Naive B cell (primary cell): ENCODE measurements at regions not wholly inside any gene's neighbourhood (a gene's known extent, or its start where the extent isn't known, plus 50 kb on each side); places are given as distances from the start of the nearest gene placed in this dataset.

ENCODE experiments used
- ATAC-seq, 2 donors: fragments of 150-1000 bp; cut with Tn5 transposase; 2 replicates each; pipeline ENCODE4 v1.10.0; 2021; ENCODE audit warnings: low read depth in 2 of 2, mild to moderate bottlenecking in 2 of 2, moderate library complexity in 2 of 2
- DNase-seq: peaks from one replicate; pipeline ENCODE4 v3.0.0; 2022
- H3K27ac Mint-ChIP-seq, 6 donors: one replicate each; pipeline ENCODE4 v1.8.0; 2020 to 2022; ENCODE audit warnings: mild to moderate bottlenecking in 6 of 6, mixed read lengths in 6 of 6, moderate library complexity in 5 of 6, inconsistent platforms in 2 of 6
- H3K27me3 Mint-ChIP-seq, 3 donors: one replicate each; pipeline ENCODE4 v1.8.0; 2021 to 2022; ENCODE audit warnings: mixed read lengths in 3 of 3, mild to moderate bottlenecking in 1 of 3
- H3K36me3 Mint-ChIP-seq, 2 donors: one replicate each; pipeline ENCODE4 v1.8.0; 2020 to 2022; ENCODE audit warnings: mixed read lengths in 2 of 2, inconsistent platforms in 1 of 2, mild to moderate bottlenecking in 1 of 2
- H3K4me1 Mint-ChIP-seq, 3 donors: one replicate each; pipeline ENCODE4 v1.8.0; 2020 to 2022; ENCODE audit warnings: mixed read lengths in 3 of 3, inconsistent platforms in 1 of 3, mild to moderate bottlenecking in 1 of 3, moderate library complexity in 1 of 3
- H3K4me3 Mint-ChIP-seq, 8 donors: one replicate each; pipeline ENCODE4 v1.8.0; 2020 to 2022; ENCODE audit warnings: mild to moderate bottlenecking in 8 of 8, mixed read lengths in 8 of 8, moderate library complexity in 8 of 8, inconsistent platforms in 2 of 8
- H3K9me3 Mint-ChIP-seq, 7 donors: one replicate each; pipeline ENCODE4 v1.8.0; 2020 to 2022; ENCODE audit warnings: mixed read lengths in 7 of 7, mild to moderate bottlenecking in 5 of 7, inconsistent platforms in 2 of 7, moderate library complexity in 1 of 7

DNA sequence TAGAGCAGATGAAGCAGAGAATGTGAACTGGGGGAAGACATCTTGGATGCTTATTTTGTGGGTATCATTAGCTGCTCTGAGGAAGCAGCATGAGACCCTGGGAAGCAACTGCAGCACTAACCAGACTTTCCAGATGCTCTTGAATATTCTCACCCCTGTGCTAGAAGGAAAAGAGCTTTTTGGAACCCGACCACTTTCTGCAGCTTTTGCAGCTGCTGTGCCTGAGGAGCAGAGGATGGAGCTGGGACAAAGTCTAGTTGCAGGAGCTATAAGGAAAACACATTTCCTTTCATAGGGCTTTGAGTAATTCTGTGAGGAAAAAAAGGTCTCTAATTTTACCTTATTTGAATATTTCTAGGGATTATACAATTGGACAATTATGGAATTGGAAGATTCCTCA, 369.7 kb downstream of the CD109 start:
- H3K36me3 Mint-ChIP-seq: no peaks in the 10 kb centered on the region
- ATAC-seq (no peak), DNase-seq (no peak)
- no peak overlapping the region for H3K27ac Mint-ChIP-seq
- H3K4me1 Mint-ChIP-seq: no peaks in the 10 kb centered on the region
- H3K27me3 Mint-ChIP-seq: peaks cover 0 to 8% (median 0%) of the 10 kb centered on the region in 3 donors
- H3K4me3 Mint-ChIP-seq: no peak overlapping the region
- peaks cover 0 to 7% (median 0%) of the 10 kb centered on the region in 7 donors for H3K9me3 Mint-ChIP-seq

DNA sequence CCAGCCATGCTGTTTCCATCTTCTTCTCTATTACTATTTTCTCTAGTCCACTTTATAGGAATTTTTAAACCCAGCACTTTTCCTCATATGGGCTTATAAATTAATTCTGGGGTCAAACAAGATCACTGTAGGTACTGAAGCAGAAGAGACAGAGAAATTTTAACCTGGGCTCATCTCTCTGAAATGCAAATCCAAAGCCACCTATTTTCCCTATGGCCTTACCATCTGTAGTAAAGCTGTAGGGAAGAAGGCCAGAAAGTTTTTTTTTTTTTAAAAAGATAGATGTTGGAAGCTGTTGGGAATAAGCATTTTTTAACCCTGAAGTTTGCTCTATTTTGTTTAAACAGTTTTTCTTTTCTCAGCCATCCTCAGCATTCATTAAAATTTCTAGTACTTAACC, 367.4 kb downstream of the CD109 start:
- no peak overlapping the region for H3K4me3 Mint-ChIP-seq
- H3K27ac Mint-ChIP-seq: peak overlapping the region in 1 of 6 donors; percentile 27
- peaks cover 0 to 8% (median 0%) of the 10 kb centered on the region in 3 donors for H3K27me3 Mint-ChIP-seq
- H3K4me1 Mint-ChIP-seq: no peaks in the 10 kb centered on the region
- no peaks in the 10 kb centered on the region for H3K36me3 Mint-ChIP-seq
- ATAC-seq (no peak), DNase-seq (no peak)
- peaks cover 0 to 10% (median 4%) of the 10 kb centered on the region in 7 donors for H3K9me3 Mint-ChIP-seq

DNA sequence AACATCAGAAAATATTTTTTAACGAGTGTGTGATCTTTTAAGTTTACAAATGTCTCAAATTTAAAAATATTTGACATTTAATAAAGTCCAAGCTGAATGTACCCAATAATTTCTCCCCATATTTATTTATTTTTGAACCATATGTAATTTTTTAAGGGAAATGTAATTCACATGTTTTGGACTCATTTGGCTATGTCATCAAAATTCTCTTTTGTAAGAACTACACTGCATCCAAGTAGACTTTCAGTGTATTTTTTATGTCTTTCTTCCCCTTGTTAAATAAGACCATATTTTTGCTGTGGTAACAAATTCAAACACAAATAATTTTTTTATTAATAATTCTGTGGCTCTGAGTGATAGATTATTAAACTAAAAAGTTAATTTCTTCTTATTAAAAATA, 365.2 kb downstream of the CD109 start:
- no peak for DNase-seq
- Mint-ChIP-seq H3K4me1 (no peaks in the 10 kb centered on the region), H3K36me3 (no peaks in the 10 kb centered on the region), H3K9me3 (peaks cover 0 to 6% (median 0%) of the 10 kb centered on the region in 7 donors), H3K27ac (no peak overlapping the region), H3K27me3 (no peaks in the 10 kb centered on the region), H3K4me3 (no peak overlapping the region)
- ATAC-seq: no peak

DNA sequence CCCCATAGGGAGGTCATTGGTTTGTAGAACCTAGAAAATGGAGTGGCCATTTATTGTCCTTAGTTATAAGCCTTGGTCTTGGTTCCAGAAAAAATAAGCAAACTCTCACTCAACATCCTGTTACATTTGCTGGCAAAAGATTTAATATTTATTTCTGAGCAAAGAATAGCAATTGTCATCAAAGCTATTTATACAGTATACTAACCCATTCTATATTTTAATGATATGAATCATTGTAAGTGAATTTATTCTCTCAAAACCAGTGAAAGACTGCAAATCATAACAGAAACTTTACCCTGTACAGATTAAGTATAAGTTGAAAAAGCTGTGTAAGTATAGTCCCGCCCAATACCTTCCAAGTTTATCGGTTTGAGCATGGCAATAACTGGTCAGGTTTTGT, 364.4 kb downstream of the CD109 start:
- H3K4me3 Mint-ChIP-seq: no peak overlapping the region
- H3K4me1 Mint-ChIP-seq: no peaks in the 10 kb centered on the region
- no peak overlapping the region for H3K27ac Mint-ChIP-seq
- DNase-seq: no peak
- no peak for ATAC-seq
- H3K36me3 Mint-ChIP-seq: no peaks in the 10 kb centered on the region
- peaks cover 0 to 6% (median 0%) of the 10 kb centered on the region in 7 donors for H3K9me3 Mint-ChIP-seq
- H3K27me3 Mint-ChIP-seq: no peaks in the 10 kb centered on the region

DNA sequence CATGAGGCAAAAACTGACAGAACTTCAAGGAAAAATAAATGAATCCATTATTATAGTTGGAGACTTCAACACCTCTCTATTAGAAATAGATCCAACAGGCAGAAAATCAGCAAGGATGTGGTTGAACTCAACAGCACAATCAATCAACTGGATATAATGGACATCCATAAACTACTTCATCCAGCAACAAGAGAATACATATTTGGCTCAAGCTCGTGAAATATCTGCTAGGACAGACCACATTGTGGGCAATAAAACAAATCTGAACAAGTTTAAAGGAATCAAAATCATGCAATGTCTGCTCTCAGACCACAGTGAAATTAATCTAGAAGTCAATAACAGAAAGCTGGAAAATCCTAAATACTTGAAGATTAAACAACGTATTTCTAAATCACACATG, 362.6 kb downstream of the CD109 start:
- H3K27ac Mint-ChIP-seq: no peak overlapping the region
- H3K27me3 Mint-ChIP-seq: no peaks in the 10 kb centered on the region
- H3K36me3 Mint-ChIP-seq: no peaks in the 10 kb centered on the region
- H3K4me3 Mint-ChIP-seq: no peak overlapping the region
- H3K9me3 Mint-ChIP-seq: peaks cover 0 to 6% (median 0%) of the 10 kb centered on the region in 7 donors
- no peak for ATAC-seq
- no peak for DNase-seq
- no peaks in the 10 kb centered on the region for H3K4me1 Mint-ChIP-seq

DNA sequence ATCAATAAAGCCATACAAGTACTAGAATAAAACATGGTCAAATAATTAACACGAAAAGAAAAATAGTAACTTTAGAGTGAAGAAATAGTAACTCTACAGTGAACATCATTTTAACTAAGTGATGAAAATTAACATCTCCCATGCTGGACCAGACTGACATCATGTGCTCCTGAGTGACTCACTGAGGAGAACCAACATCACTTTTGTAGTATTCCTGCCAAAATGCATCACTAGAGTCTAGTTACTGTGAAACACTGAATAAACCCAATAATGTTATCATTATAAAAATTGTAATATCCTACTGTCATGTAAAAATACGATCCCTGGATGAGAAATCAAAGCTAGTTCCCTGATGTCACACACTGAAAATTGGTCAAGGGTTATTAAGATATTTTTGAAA, 361.3 kb downstream of the CD109 start:
- DNase-seq: no peak
- peaks cover 0 to 6% (median 0%) of the 10 kb centered on the region in 7 donors for H3K9me3 Mint-ChIP-seq
- no peaks in the 10 kb centered on the region for H3K36me3 Mint-ChIP-seq
- no peak overlapping the region for H3K27ac Mint-ChIP-seq
- H3K4me3 Mint-ChIP-seq: no peak overlapping the region
- no peaks in the 10 kb centered on the region for H3K4me1 Mint-ChIP-seq
- no peak for ATAC-seq
- H3K27me3 Mint-ChIP-seq: no peaks in the 10 kb centered on the region

DNA sequence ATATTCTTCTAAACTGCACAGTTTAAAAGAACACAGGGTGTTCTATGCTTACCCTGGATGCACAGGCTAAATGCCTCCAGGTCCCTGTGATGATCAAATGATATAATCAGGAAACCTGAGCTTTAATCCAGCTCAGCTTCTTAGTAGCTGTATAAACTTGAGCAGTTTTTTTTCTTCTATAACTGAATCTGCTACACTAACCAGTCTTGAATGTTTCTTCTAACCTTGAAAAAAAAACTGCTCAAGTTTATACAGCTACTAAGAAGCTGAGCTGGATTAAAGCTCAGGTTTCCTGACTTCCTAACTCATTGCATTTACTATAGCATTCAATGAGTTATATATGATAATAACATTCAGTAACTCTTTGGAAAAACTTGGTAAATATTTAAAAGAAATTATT, 358.2 kb downstream of the CD109 start:
- DNase-seq (no peak), ATAC-seq (no peak)
- H3K36me3 Mint-ChIP-seq: no peaks in the 10 kb centered on the region
- H3K4me3 Mint-ChIP-seq: no peak overlapping the region
- no peak overlapping the region for H3K27ac Mint-ChIP-seq
- H3K4me1 Mint-ChIP-seq: no peaks in the 10 kb centered on the region
- peaks cover 0 to 4% (median 0%) of the 10 kb centered on the region in 7 donors for H3K9me3 Mint-ChIP-seq
- H3K27me3 Mint-ChIP-seq: peaks cover 0 to 3% (median 0%) of the 10 kb centered on the region in 3 donors

DNA sequence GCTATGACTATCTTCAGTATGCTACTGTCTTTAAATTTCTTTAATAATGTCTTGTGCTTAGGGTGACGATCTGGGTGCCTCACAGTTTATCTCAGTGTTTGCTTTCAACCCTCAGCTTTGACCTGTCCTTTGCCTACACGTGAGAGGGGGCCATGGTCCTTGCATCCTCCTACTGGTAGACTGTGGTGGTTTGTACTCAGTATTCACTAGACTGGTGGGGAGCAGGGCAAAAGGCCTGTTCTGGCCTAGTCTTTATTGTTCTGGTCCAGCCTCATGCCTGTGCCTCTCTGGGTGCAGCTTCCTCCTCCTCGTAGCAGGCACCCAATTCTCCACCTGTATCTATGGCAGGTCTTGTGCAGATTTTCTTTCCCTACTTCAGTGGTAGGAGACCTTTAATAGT, 354.9 kb downstream of the CD109 start:
- Mint-ChIP-seq H3K27ac (no peak overlapping the region), H3K27me3 (peaks cover 0 to 3% (median 0%) of the 10 kb centered on the region in 3 donors), H3K4me1 (no peaks in the 10 kb centered on the region), H3K4me3 (no peak overlapping the region), H3K9me3 (peaks cover 0 to 4% (median 2%) of the 10 kb centered on the region in 7 donors), H3K36me3 (no peaks in the 10 kb centered on the region)
- ATAC-seq: no peak
- no peak for DNase-seq

DNA sequence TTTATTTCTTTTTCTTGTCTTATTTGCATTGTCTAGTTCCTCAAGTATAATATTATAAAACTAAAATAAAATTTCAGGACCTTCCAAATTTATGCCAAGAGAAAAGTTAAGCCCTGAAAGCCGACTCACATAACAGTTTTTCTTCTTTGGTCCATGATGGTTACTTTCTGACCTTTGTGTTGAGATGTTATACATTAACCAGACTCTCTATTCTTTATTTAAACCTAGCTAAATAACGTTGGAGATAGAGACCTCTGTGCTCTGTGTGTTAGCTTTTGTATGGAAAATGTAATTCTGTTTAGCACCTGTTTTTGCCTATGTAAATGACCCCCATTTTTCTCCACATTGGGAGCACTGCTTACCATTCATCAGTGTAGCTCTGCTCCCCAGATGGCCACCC, 352.4 kb downstream of the CD109 start:
- H3K4me1 Mint-ChIP-seq: no peaks in the 10 kb centered on the region
- peaks cover 0 to 3% (median 0%) of the 10 kb centered on the region in 3 donors for H3K27me3 Mint-ChIP-seq
- no peak overlapping the region for H3K27ac Mint-ChIP-seq
- no peak overlapping the region for H3K4me3 Mint-ChIP-seq
- ATAC-seq (no peak), DNase-seq (no peak)
- no peaks in the 10 kb centered on the region for H3K36me3 Mint-ChIP-seq
- peaks cover 0 to 4% (median 2%) of the 10 kb centered on the region in 7 donors for H3K9me3 Mint-ChIP-seq

DNA sequence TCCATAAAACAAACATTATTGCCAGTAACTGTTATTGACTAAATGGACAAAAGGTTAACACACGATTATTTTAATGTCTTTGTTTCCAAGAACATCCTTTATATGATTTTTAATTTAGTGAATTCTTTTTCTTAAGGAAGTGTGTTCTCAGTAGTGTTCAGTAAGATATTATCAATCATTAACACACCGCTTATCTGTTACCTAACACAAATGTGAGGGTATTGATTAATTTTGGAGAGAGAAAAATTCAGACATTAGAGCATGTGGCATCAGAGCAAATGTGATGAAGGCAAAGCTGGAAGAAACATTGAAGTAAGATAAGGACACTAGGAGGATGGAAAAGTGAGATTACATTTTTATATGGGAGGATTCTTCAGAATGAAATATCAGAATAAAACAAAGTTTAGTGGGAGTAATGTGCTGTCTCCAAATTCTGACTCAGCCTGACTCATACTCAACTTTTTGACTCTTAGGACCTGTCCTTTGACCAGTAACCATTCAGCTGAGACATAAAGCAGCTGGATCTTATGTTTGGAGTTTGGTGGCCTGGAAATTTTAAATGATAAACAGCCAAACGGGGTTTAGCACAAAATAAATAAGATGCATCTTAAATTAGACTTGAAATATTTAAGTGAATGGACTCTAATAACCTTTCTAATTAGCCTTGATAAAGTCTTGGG, 348.6 kb downstream of the CD109 start:
- Mint-ChIP-seq H3K36me3 (no peaks in the 10 kb centered on the region), H3K27me3 (no peaks in the 10 kb centered on the region), H3K27ac (no peak overlapping the region), H3K9me3 (peaks cover 0 to 13% (median 2%) of the 10 kb centered on the region in 7 donors), H3K4me3 (no peak overlapping the region), H3K4me1 (no peaks in the 10 kb centered on the region)
- ATAC-seq (no peak), DNase-seq (no peak)

DNA sequence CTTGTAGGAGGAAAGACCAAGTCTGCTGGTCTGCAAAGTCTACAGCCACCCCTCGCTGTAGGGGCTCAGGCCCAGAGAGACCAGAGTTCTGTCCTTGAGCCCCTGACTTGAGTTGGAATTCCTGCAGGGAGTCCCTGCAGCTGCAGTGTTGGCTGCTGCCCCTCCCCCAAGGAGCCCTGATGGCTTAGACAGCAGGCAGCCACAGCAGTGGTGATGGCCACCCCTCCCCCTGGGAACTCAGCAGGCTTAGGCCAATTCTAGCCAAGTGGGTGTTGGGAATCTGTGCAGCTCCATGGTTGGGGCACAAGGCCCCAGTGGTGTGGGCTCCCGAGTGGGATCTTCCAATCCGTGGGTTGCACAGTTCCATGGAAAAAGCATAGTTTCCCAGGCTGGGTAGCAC, 345.4 kb downstream of the CD109 start:
- Mint-ChIP-seq H3K4me1 (no peaks in the 10 kb centered on the region), H3K36me3 (peaks cover 0 to 3% of the 10 kb centered on the region in 2 donors), H3K27me3 (no peaks in the 10 kb centered on the region), H3K4me3 (no peak overlapping the region), H3K27ac (no peak overlapping the region), H3K9me3 (peaks cover 3 to 25% (median 12%) of the 10 kb centered on the region in 7 donors)
- no peak for ATAC-seq
- DNase-seq: no peak

DNA sequence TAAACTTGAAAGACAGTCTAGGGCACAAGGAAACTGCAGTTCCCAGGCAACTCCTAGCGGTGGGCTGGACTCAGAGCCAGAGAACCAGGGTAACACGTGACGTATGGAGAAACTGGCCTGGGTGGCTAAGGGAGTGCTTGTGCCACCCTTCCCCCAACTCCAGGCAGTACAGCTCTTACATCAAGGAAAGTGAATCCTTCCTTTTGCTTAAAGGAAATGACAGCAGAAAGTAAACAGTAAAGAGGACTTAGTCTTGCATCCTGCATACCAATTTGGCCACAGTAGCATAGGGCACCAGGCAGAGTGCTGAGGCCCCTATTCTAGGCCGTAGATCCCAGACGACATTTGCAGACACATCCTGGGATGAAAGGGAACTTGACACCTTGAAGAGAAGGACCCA, 322.8 kb downstream of the CD109 start:
- H3K36me3 Mint-ChIP-seq: no peaks in the 10 kb centered on the region
- H3K4me3 Mint-ChIP-seq: no peak overlapping the region
- ATAC-seq (no peak), DNase-seq (no peak)
- no peak overlapping the region for H3K27ac Mint-ChIP-seq
- no peaks in the 10 kb centered on the region for H3K27me3 Mint-ChIP-seq
- H3K4me1 Mint-ChIP-seq: no peaks in the 10 kb centered on the region
- peaks cover 5 to 21% (median 12%) of the 10 kb centered on the region in 7 donors for H3K9me3 Mint-ChIP-seq

DNA sequence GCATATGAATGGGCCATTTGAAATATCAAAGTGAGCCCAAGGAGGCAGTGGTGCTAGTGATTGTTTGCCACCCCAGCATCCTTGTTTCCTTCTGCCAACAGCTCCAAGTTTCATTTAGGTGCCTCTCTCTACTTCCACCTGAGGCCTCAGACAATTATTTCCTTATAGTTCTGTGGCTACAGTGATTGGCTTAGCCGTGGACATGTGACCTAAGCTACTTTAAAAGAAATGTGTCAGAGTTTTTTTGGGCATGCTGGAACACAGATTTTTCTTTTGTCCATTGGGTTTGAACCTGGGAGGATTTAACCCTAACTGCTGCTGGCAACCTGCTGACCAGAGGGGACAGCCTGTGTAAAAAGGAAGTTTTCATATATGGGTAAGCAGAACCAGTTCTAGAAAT, 319.4 kb downstream of the CD109 start:
- Mint-ChIP-seq H3K27ac (no peak overlapping the region), H3K4me3 (no peak overlapping the region), H3K27me3 (no peaks in the 10 kb centered on the region), H3K36me3 (no peaks in the 10 kb centered on the region), H3K9me3 (peaks cover 2 to 22% (median 11%) of the 10 kb centered on the region in 7 donors), H3K4me1 (no peaks in the 10 kb centered on the region)
- DNase-seq: no peak
- ATAC-seq: no peak

DNA sequence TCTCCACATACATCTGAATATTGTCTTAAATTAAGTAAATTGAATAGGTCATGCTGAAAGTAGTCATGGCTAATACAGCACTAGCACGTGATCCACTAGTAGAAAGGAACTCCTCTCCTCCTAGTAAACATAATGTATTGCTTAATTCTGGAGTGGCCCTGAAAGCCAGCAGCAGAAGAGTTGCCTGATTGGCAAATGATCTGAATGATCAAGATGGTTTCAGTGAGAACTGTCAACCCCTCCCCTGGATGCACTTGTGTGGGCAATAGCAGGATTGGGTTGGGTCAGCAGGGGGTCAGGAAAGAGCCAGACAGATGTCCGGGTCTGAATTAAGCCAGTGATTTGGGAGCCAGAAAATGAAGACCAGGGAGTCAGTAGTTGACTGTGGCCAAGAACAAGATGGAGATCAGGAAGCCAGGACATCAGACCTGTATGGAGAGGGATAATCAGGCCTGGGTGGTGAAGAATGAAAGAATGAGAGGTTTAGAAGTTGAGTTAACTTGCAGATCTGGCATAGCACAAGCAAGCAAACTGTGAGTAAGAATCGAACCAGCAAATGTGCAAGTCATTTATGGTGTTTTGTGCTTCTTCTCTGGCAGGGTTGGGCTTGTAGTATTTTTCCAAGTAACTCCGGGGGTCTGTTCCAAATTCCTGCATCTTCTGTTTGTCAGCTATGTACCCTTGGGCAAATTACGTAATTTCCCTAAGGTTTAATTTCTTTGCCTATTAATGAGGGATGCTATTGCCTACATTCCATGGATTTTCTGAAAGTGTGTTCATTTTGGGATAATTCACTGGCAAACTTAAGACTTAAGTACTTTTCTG, 304.9 kb downstream of the CD109 start:
- Mint-ChIP-seq H3K9me3 (peaks cover 2 to 7% (median 4%) of the 10 kb centered on the region in 7 donors), H3K4me3 (peak overlapping the region in 1 of 8 donors; percentile 0), H3K36me3 (no peaks in the 10 kb centered on the region), H3K4me1 (no peaks in the 10 kb centered on the region), H3K27me3 (no peaks in the 10 kb centered on the region), H3K27ac (no peak overlapping the region)
- ATAC-seq (no peak), DNase-seq (no peak)
